Chondrocyte (in vitro differentiated cells): ENCODE measurements at regions not wholly inside any gene's neighbourhood (a gene's known extent, or its start where the extent isn't known, plus 50 kb on each side); places are given as distances from the start of the nearest gene placed in this dataset.
"Not testable (repeated sequence)": the region's sequence is repeated elsewhere in the genome, so short reads cannot be mapped to it uniquely, and the experiment has no call there.

Experiments used
- DNase-seq: peaks from one replicate; pipeline ENCODE4 v3.0.0; 2021; ENCODE audit warnings: mixed read lengths, low spot score
- H3K27ac Mint-ChIP-seq: one replicate; pipeline ENCODE4 v1.8.0; 2021; ENCODE audit warnings: mild to moderate bottlenecking, moderate library complexity, mixed read lengths; ENCODE audit not compliant: unreplicated experiment
- H3K27me3 Mint-ChIP-seq: 2 replicates; pipeline ENCODE4 v1.8.0; 2021; ENCODE audit warnings: low read depth, mixed read lengths
- H3K36me3 Mint-ChIP-seq: 2 replicates; pipeline ENCODE4 v1.8.0; 2021; ENCODE audit warnings: low read depth, mixed read lengths
- H3K4me1 Mint-ChIP-seq: 2 replicates; pipeline ENCODE4 v1.8.0; 2021; ENCODE audit warnings: low read depth, mild to moderate bottlenecking, mixed read lengths
- H3K4me3 Mint-ChIP-seq: one replicate; pipeline ENCODE4 v1.8.0; 2021; ENCODE audit warnings: mild to moderate bottlenecking, moderate library complexity, mixed read lengths; ENCODE audit not compliant: unreplicated experiment
- H3K9me3 Mint-ChIP-seq: 2 replicates; pipeline ENCODE4 v1.8.0; 2021; ENCODE audit warnings: low read depth, mixed read lengths
- TF ChIP-seq, protein P1 (sequence below): fragments of 200-600 bp; sonication (generic); IDR thresholded peaks from 2 replicates; pipeline ENCODE4 v1.5.0; 2021; ENCODE audit warnings: antibody characterized with exemption, mild to moderate bottlenecking, moderate library complexity

- Mint-ChIP-seq H3K4me1 (no peaks in the 10 kb centered on the region), H3K4me3 (no peak overlapping the region), H3K36me3 (peaks cover 43% of the 10 kb centered on the region), H3K27ac (no peak overlapping the region), H3K27me3 (no peaks in the 10 kb centered on the region), H3K9me3 (peaks cover 95% of the 10 kb centered on the region)
- TF ChIP-seq, protein P1, sequence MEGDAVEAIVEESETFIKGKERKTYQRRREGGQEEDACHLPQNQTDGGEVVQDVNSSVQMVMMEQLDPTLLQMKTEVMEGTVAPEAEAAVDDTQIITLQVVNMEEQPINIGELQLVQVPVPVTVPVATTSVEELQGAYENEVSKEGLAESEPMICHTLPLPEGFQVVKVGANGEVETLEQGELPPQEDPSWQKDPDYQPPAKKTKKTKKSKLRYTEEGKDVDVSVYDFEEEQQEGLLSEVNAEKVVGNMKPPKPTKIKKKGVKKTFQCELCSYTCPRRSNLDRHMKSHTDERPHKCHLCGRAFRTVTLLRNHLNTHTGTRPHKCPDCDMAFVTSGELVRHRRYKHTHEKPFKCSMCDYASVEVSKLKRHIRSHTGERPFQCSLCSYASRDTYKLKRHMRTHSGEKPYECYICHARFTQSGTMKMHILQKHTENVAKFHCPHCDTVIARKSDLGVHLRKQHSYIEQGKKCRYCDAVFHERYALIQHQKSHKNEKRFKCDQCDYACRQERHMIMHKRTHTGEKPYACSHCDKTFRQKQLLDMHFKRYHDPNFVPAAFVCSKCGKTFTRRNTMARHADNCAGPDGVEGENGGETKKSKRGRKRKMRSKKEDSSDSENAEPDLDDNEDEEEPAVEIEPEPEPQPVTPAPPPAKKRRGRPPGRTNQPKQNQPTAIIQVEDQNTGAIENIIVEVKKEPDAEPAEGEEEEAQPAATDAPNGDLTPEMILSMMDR, result no peak
- DNase-seq, result no peak
Observed at GRCh38 chr2:89784960-89785359, 1093.5 kb downstream of the RPIA start.

DNA sequence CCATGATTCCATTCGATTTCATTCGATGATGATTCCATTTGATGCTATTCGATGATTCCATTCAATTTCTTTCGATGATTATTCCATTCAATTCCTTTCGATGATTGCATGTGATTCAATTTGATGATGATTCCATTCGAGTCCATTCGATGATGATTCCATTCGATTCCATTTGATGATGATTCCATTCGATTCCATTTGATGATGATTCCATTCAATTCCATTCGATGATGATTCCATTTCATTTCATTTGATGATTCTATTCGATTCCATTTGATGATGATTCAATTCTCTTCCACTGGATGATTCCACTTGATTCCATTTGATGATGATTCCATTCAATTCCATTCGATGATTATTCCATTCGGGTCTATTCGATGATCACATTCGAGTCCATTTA lies 1094.1 kb downstream of the RPIA start:
- H3K36me3 Mint-ChIP-seq, result peaks cover 42% of the 10 kb centered on the region
- H3K27me3 Mint-ChIP-seq, H3K4me1 Mint-ChIP-seq, H3K27ac Mint-ChIP-seq, DNase-seq, H3K4me3 Mint-ChIP-seq: not testable (repeated sequence)
- peaks cover 95% of the 10 kb centered on the region for H3K9me3 Mint-ChIP-seq

DNA sequence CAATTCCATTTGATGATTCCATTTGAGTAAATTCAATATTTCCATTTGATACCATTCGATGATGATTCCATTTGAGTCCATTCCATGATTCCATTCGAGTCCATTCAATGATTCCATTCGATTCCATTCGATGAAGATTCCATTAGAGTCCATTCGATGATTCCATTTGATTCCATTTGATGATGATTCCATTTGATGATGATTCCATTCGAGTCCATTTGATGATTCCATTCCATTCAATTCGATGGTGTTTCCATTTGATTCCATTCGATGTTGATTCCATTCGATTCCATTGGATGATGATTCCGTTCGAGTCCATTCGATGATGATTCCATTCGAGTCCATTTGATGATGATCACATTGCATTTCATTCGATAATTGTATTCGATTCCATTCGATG lies 1095.2 kb downstream of the RPIA start:
- Mint-ChIP-seq H3K36me3 (peaks cover 40% of the 10 kb centered on the region), H3K9me3 (peaks cover 94% of the 10 kb centered on the region)
- H3K4me1 Mint-ChIP-seq, H3K27ac Mint-ChIP-seq, H3K27me3 Mint-ChIP-seq, DNase-seq, H3K4me3 Mint-ChIP-seq: not testable (repeated sequence)

GRCh38 chr2:89795530-89795929 lies 1104.1 kb downstream of the RPIA start:
- not testable (repeated sequence) for H3K4me1 Mint-ChIP-seq, H3K4me3 Mint-ChIP-seq, H3K27ac Mint-ChIP-seq, DNase-seq, H3K27me3 Mint-ChIP-seq
- peaks cover 29% of the 10 kb centered on the region for H3K36me3 Mint-ChIP-seq
- peaks cover 90% of the 10 kb centered on the region for H3K9me3 Mint-ChIP-seq

DNA sequence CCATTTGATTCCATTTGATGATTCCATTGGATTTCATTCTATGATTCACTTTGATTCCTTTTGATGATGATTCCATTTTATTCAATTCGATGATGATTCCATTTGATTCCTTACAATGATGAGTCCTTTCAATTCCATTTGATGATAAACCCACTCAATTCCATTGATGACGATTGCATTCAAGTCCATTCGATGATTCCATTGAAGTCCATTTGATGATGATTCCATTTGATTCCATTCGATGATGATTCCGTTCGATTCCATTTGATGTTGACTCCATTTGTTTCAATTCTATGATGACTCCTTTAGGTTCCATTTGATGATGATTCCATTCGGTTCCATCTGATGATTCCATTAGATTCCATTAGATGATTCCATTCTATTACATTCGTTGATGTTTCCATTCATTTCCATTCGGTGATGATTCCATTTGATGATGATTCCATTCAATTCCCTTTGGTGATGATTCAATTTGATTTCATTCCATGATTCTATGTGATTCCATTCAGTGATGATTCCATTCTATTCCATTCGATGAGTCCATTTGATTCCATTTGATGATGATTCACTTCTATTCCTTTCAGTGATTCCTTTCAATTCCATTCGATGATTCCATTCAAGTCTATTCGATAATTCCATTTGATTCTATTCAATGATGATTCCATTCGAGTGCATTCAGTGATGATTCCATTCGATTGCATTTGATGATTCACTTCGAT lies 1106.0 kb downstream of the RPIA start:
- no peaks in the 10 kb centered on the region for H3K27me3 Mint-ChIP-seq
- TF ChIP-seq, protein P1, result no peak
- H3K9me3 Mint-ChIP-seq, result peaks cover 91% of the 10 kb centered on the region
- no peak for DNase-seq
- H3K4me3 Mint-ChIP-seq, result no peak overlapping the region
- H3K27ac Mint-ChIP-seq, result no peak overlapping the region
- H3K4me1 Mint-ChIP-seq, result no peaks in the 10 kb centered on the region
- H3K36me3 Mint-ChIP-seq, result peaks cover 27% of the 10 kb centered on the region

- peaks cover 97% of the 10 kb centered on the region for H3K9me3 Mint-ChIP-seq
- H3K4me1 Mint-ChIP-seq, H3K27ac Mint-ChIP-seq, DNase-seq, H3K27me3 Mint-ChIP-seq, H3K4me3 Mint-ChIP-seq: not testable (repeated sequence)
- peaks cover 30% of the 10 kb centered on the region for H3K36me3 Mint-ChIP-seq
Observed at GRCh38 chr2:89801207-89801606, 1109.7 kb downstream of the RPIA start.

DNA sequence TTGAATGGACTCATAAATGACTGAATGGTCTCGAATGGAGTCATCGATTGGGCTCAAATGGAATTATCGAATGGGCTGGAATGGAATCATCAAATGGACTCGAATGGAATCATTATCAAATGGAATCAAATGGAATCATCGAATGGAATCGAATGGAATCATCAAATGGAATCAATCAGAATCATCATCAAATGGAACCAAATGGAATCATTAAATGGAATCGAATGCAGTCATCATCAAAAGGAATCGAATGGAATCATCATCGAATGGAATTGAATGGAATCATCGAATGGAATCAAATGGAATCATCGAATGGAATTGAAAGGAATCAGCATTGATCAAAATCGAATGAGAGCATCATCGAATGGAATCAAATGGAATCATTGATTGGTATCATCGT lies 1114.9 kb downstream of the RPIA start:
- not testable (repeated sequence) for H3K4me1 Mint-ChIP-seq, H3K4me3 Mint-ChIP-seq, DNase-seq, H3K27ac Mint-ChIP-seq, H3K27me3 Mint-ChIP-seq
- Mint-ChIP-seq H3K9me3 (peaks cover 82% of the 10 kb centered on the region), H3K36me3 (peaks cover 26% of the 10 kb centered on the region)

DNA sequence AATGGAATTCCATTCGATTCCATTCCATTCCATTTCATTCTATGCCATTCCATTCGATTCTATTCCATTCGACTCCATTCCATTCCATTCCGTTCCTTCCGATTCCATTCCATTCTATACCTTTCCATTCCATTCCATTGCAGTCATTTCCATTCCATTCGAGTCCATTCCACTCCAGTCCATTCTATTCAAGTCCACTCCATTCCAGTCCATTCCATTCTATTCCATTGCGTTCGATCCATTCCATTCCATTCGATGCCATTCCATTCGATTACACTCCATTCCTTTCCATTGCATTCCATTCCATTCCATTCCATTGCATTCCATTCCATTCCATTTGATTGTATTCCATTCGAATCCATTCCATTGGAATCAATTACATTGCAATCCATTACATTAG lies 1119.8 kb downstream of the RPIA start:
- H3K36me3 Mint-ChIP-seq, result peaks cover 37% of the 10 kb centered on the region
- peaks cover 81% of the 10 kb centered on the region for H3K9me3 Mint-ChIP-seq
- DNase-seq, result no peak
- H3K27me3 Mint-ChIP-seq, result no peaks in the 10 kb centered on the region
- no peaks in the 10 kb centered on the region for H3K4me1 Mint-ChIP-seq
- H3K4me3 Mint-ChIP-seq, result no peak overlapping the region
- no peak overlapping the region for H3K27ac Mint-ChIP-seq
- TF ChIP-seq, protein P1, result no peak

GRCh38 chr2:89811910-89812309 lies 1120.4 kb downstream of the RPIA start:
- Mint-ChIP-seq H3K36me3 (peaks cover 36% of the 10 kb centered on the region), H3K9me3 (peaks cover 75% of the 10 kb centered on the region)
- not testable (repeated sequence) for DNase-seq, H3K4me3 Mint-ChIP-seq, H3K27ac Mint-ChIP-seq, H3K4me1 Mint-ChIP-seq, H3K27me3 Mint-ChIP-seq

DNA sequence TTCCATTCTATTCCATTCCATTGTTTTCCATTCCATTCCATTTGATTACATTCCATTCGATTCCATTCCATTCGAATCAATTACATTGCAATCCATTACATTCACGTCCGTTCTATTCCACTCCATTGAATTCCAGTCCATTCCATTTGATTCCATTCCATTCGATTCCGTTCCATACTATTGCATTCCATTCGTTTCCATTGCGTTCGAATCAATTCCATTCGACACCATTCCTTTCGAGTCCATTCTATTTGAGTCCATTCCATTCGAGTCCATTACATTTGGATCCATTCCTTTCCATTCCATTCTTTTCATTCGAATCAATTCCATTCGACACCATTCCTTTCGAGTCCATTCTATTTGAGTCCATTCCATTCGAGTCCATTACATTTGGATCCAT lies 1122.9 kb downstream of the RPIA start:
- not testable (repeated sequence) for H3K4me1 Mint-ChIP-seq, H3K4me3 Mint-ChIP-seq, H3K27ac Mint-ChIP-seq, DNase-seq, H3K27me3 Mint-ChIP-seq
- peaks cover 80% of the 10 kb centered on the region for H3K9me3 Mint-ChIP-seq
- peaks cover 42% of the 10 kb centered on the region for H3K36me3 Mint-ChIP-seq
